K562 (cell line): ENCODE measurements at regions not wholly inside any gene's neighbourhood (a gene's known extent, or its start where the extent isn't known, plus 50 kb on each side); places are given as distances from the start of the nearest gene placed in this dataset.

Experiments
- ATAC-seq: fragments of 200-7000 bp; cut with Tn5 transposase; 3 replicates; pipeline ENCODE4 v1.9.1; 2020; ENCODE audit warnings: moderate library complexity
- BruUV-seq: library from RNA; stranded (reverse); fragments of 400-500 nt; replicated peaks from 2 replicates; lab custom pipeline; 2021; lab: Mats Ljungman, UMichigan
- CTCF ChIA-PET: fragments of 300-600 bp; formaldehyde crosslinking; extraction: SDS; loops from one replicate; lab custom pipeline; 2021; ENCODE audit warnings: low intra/inter-chr PET ratio; lab: Yijun Ruan, JAX
- POLR2A ChIA-PET: fragments of 300-600, 350-650 bp; sonication (Branson Sonifier 250); formaldehyde crosslinking; extraction: SDS; loops from one replicate; lab custom pipeline; 2021; ENCODE audit warnings: antibody characterized with exemption, inconsistent platforms; lab: Yijun Ruan, JAX
- DNase-seq, 4 experiments: peaks; one replicate each; pipeline versions ENCODE4 v3.0.0 to v3.0.0-alpha.2; 2011 to 2018; ENCODE audit warnings: low spot score in 3 of 4, mixed read lengths in 3 of 4; ENCODE audit errors: extremely low read depth in 1 of 4
- FAIRE-seq: peaks from 2 replicates; lab custom pipeline; 2011; peaks lifted over from hg19 to GRCh38; lab: Jason Lieb, UNC
- H2AFZ ChIP-seq: 2 replicates; pipeline ENCODE4 v1.6.0; 2011; ENCODE audit warnings: low read depth, low read length, control low read depth, inconsistent platforms
- H3K27ac ChIP-seq: fragments of 200-600 bp; 3 replicates; pipeline ENCODE4 v1.8.0; 2011; ENCODE audit warnings: low read depth, mild to moderate bottlenecking, control low read depth, inconsistent platforms, low read length, moderate library complexity, mixed read lengths; ENCODE audit errors: extremely low read depth
- H3K27me3 ChIP-seq, 2 experiments: fragments of 300-600 bp in 1 of 2; 2 replicates in 1 of 2; 3 replicates in 1 of 2; pipeline versions ENCODE4 v1.6.0 to v1.8.0; 2011; ENCODE audit warnings: inconsistent platforms in 2 of 2, low read length in 2 of 2, mild to moderate bottlenecking in 1 of 2, mixed read lengths in 1 of 2, moderate library complexity in 1 of 2; ENCODE audit not compliant: control insufficient read depth in 2 of 2, insufficient read depth in 2 of 2
- H3K36me3 ChIP-seq: fragments of 300-600 bp; 3 replicates; pipeline ENCODE4 v1.8.0; 2011; ENCODE audit warnings: mild to moderate bottlenecking, low read length, inconsistent platforms; ENCODE audit not compliant: control insufficient read depth, insufficient read depth
- H3K4me1 ChIP-seq, 2 experiments: fragments of 200-600 bp in 1 of 2; replicated peaks in 1 of 2; 2 replicates in 1 of 2; 3 replicates in 1 of 2; pipeline versions ENCODE4 v1.5.1 to v1.8.0; 2011; ENCODE audit warnings: inconsistent platforms in 2 of 2, low read length in 2 of 2, mild to moderate bottlenecking in 1 of 2, mixed read lengths in 1 of 2, moderate library complexity in 1 of 2; ENCODE audit not compliant: control insufficient read depth in 2 of 2, insufficient read depth in 2 of 2
- H3K4me2 ChIP-seq: 2 replicates; pipeline ENCODE4 v1.6.1; 2011; ENCODE audit warnings: low read length, control low read depth, inconsistent platforms, mixed read lengths; ENCODE audit not compliant: insufficient read depth
- H3K4me3 ChIP-seq: fragments of 200-600 bp; sonication (generic), shearing (Covaris generic); 2 replicates; pipeline ENCODE4 v1.5.1; 2016; ENCODE audit warnings: control low read depth, inconsistent platforms
- H3K79me2 ChIP-seq: fragments of 200-600 bp; 3 replicates; pipeline ENCODE4 v1.8.0; 2011; ENCODE audit warnings: low read length, inconsistent platforms; ENCODE audit not compliant: control insufficient read depth, insufficient read depth
- H3K9ac ChIP-seq, 2 experiments: 2 replicates each; pipeline versions ENCODE4 v1.6.0 to v1.6.1; 2011; ENCODE audit warnings: low read depth in 2 of 2, low read length in 2 of 2, control low read depth in 1 of 2, inconsistent platforms in 1 of 2, mild to moderate bottlenecking in 1 of 2, mixed read lengths in 1 of 2; ENCODE audit not compliant: insufficient read depth in 1 of 2
- H3K9me1 ChIP-seq: one replicate; pipeline ENCODE4 v1.6.0; 2011; ENCODE audit warnings: inconsistent platforms, mild to moderate bottlenecking, low read length, moderate library complexity; ENCODE audit not compliant: control insufficient read depth, insufficient read depth
- H3K9me3 ChIP-seq: replicated peaks from 2 replicates; pipeline ENCODE4 v1.5.1; 2011; ENCODE audit warnings: low read depth, low read length, inconsistent platforms; ENCODE audit not compliant: control insufficient read depth, insufficient read depth
- H4K20me1 ChIP-seq: replicated peaks from 2 replicates; pipeline ENCODE4 v1.6.1; 2011; ENCODE audit warnings: low read length, inconsistent platforms, mixed read lengths; ENCODE audit not compliant: control insufficient read depth, insufficient read depth
- CCAR2 ChIP-seq: fragments of 200-400 bp; formaldehyde crosslinking; IDR thresholded peaks from 2 replicates; pipeline ENCODE4 v1.6.1; 2017; ENCODE audit warnings: mild to moderate bottlenecking, low read depth, low read length
- CREB3 ChIP-seq: fragments of 450-650 bp; conservative IDR thresholded peaks from 2 replicates; pipeline ENCODE4 v1.6.1; 2016; ENCODE audit warnings: missing genetic modification characterization, low read depth, mild to moderate bottlenecking, missing compliant biosample characterization, moderate library complexity
- DPF2 ChIP-seq: fragments of 450-650 bp; IDR thresholded peaks from 2 replicates; pipeline ENCODE4 v1.6.1; 2016
- E2F4 ChIP-seq: sonication (generic); formaldehyde crosslinking; IDR thresholded peaks from 2 replicates; pipeline ENCODE4 v1.8.0; 2022; ENCODE audit warnings: mild to moderate bottlenecking, low read depth, missing genetic modification reagents
- ETS1 ChIP-seq: conservative IDR thresholded peaks from 2 replicates; pipeline ENCODE4 v1.6.1; 2011; ENCODE audit warnings: low read depth, mild to moderate bottlenecking, low read length; ENCODE audit not compliant: control insufficient read depth
- KDM1A ChIP-seq, 2 experiments: fragments of 450-650 bp; IDR thresholded peaks; 2 replicates each; pipeline ENCODE4 v1.6.1; 2016; ENCODE audit warnings: mild to moderate bottlenecking in 2 of 2
- MAFG ChIP-seq: fragments of 450-650 bp; conservative IDR thresholded peaks from 2 replicates; pipeline ENCODE4 v1.6.1; 2016; ENCODE audit warnings: missing genetic modification characterization, missing compliant biosample characterization
- MED1 ChIP-seq: sonication (generic); formaldehyde crosslinking; IDR thresholded peaks from 2 replicates; pipeline ENCODE4 v1.8.1; 2023; ENCODE audit warnings: missing genetic modification reagents, borderline replicate concordance
- NCOA6 ChIP-seq: fragments of 450-650 bp; IDR thresholded peaks from 2 replicates; pipeline ENCODE4 v1.6.1; 2017; ENCODE audit warnings: mild to moderate bottlenecking
- NKRF ChIP-seq: fragments of 450-650 bp; IDR thresholded peaks from 2 replicates; pipeline ENCODE4 v1.6.1; 2016; ENCODE audit warnings: borderline replicate concordance
- RUNX1 ChIP-seq: sonication (generic); IDR thresholded peaks from 2 replicates; pipeline ENCODE4 v1.6.1; 2016; ENCODE audit warnings: antibody characterized with exemption, low read depth
- TRIM24 ChIP-seq, 2 experiments: fragments of 450-650 bp; IDR thresholded peaks; 2 replicates each; pipeline ENCODE4 v1.6.1; 2016
- XRCC3 ChIP-seq: fragments of 450-650 bp; IDR thresholded peaks from 2 replicates; pipeline ENCODE4 v1.6.1; 2017; ENCODE audit warnings: mild to moderate bottlenecking, moderate library complexity
- ZNF274 ChIP-seq: IDR thresholded peaks from 2 replicates; pipeline ENCODE4 v1.6.1; 2011; ENCODE audit warnings: low read depth, mild to moderate bottlenecking, low read length, moderate library complexity, borderline replicate concordance
- ZNF512 ChIP-seq: IDR thresholded peaks from 2 replicates; pipeline ENCODE4 v1.6.1; 2016; ENCODE audit warnings: missing genetic modification characterization, missing compliant biosample characterization
- ZNF584 ChIP-seq: fragments of 200-800 bp; sonication (Bioruptor generic); IDR thresholded peaks from 2 replicates; pipeline ENCODE4 v1.6.1; 2016; ENCODE audit warnings: low read depth, mild to moderate bottlenecking, missing genetic modification characterization, missing compliant biosample characterization
- WGBS: fragments of 100-300 bp; shearing (Covaris generic); methylation state at CpG from one replicate; pipeline ENCODE4 v1.1.6; 2016; ENCODE audit warnings: low coverage, mixed read lengths; ENCODE audit not compliant: insufficient coverage; ENCODE audit errors: missing lambda C conversion rate; 5-methylcytosine and 5-hydroxymethylcytosine counted together
- in situ Hi-C: fragments of 300-500 bp; cut with MboI; formaldehyde crosslinking; loops from 4 replicates; pipeline ENCODE4 v1.15.0; 2018; ENCODE audit warnings: inconsistent platforms, mixed read lengths
- intact Hi-C: fragments of 100-400 bp; cut with micrococcal nuclease; formaldehyde crosslinking; loops from 2 replicates; pipeline ENCODE4 v1.14.2; 2022

- DNase-seq: no peak
- H3K79me2 ChIP-seq: no peaks in the 10 kb centered on the region
- H3K9me3 ChIP-seq: no peaks in the 10 kb centered on the region
- no peaks in the 10 kb centered on the region for H3K9me1 ChIP-seq
- ChIA-PET CTCF (no interaction called here), POLR2A (no interaction called here)
- H3K27me3 ChIP-seq: no peaks in the 10 kb centered on the region
- no peak overlapping the region for H3K9ac ChIP-seq
- FAIRE-seq: no peak
- in situ Hi-C loops: no loop called here
- H3K4me1 ChIP-seq: no peaks in the 10 kb centered on the region
- H2AFZ ChIP-seq: no peak overlapping the region
- BruUV-seq: no TSS peak
- no peak for ATAC-seq
- no peaks in the 10 kb centered on the region for H3K36me3 ChIP-seq
- no peak overlapping the region for H3K27ac ChIP-seq
- WGBS: 13% methylated on average over 14 of the region's 17 CpGs
- TF ChIP-seq XRCC3 (no peak), KDM1A (IDR thresholded peaks at IDR 0.05) (no peak), NKRF (no peak), DPF2 (no peak), ZNF584 (no peak), RUNX1 (no peak), TRIM24 (IDR thresholded peaks at IDR 0.05) (no peak), E2F4 (CRISPR knock-in tag) (no peak), MAFG (tag) (no peak), ZNF274 (no peak), CREB3 (no peak), NCOA6 (no peak), ETS1 (no peak), MED1 (CRISPR knock-in tag) (no peak), CCAR2 (no peak), ZNF512 (no peak)
- H3K4me3 ChIP-seq: no peak overlapping the region
- H3K4me2 ChIP-seq: no peak overlapping the region
- intact Hi-C loops: no loop called here
- H4K20me1 ChIP-seq: no peaks in the 10 kb centered on the region
Observed at GRCh38 chr10:109040622-109041021, 882.7 kb downstream of the XPNPEP1 start.
